ENCODE measurements at regions not wholly inside any gene's neighbourhood (a gene's known extent, or its start where the extent isn't known, plus 50 kb on each side); places are given as distances from the start of the nearest gene placed in this dataset.

DNA sequence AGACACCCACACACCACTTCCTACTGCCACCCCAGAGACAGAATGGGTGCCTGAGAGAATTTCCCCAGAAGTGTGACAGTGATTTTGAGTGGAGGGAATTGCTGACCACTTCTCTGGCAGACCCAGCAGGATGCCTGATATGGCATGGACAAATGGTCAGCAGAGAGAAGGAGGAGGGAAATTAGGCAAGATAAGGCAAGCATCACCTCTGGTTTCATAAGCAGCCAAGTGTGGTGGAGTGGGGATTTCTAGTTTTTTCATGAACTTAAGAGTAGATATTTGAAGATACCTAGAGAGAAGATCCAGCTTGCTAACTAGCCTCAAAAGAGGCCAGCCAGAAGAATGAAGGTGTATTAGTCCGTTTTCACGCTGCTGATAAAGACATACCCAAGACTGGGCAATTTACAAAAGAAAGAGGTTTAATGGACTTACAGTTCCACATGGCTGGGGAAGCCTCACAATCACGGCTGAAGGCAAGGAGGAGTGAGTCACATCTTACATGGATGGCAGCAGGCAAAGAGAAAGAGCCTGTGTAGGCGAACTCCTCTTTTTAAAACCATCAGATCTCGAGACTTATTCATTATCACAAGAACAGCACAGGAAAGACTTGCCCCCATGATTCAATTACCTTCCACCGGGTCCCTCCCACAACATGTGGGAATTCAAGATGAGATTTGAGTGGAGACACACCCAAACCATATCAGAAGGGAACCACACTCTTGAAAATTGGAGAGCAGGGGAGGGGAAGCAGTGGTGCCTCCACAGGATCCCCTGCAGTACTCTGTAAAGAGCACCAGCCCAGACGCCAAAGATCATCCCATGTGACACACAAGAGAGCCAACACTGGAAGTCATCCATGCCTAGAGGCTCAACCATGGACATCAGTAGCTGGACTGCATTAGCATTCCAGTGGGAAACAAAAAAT, 64.2 kb downstream of the RBM43 start:
- Histone ChIP-seq H3K4me1 (ENCODE audit: insufficient read depth, low read length) (no peaks in the 10 kb centered on the region), H3K36me3 (ENCODE audit: insufficient read depth, low read length) (no peaks in the 10 kb centered on the region), H3K27ac (ENCODE audit: low read depth, low read length) (no peak overlapping the region), H3K4me3 (ENCODE audit: low read length in 2 of 2) (no peak overlapping the region), H3K9me3 (ENCODE audit: control insufficient read depth in 1 of 2, low read length in 2 of 2) (no peaks in the 10 kb centered on the region), H3K27me3 (ENCODE audit: insufficient read depth, low read length) (no peaks in the 10 kb centered on the region)
- H3K27ac Mint-ChIP-seq = no peak overlapping the region
- intact Hi-C loops (cut with micrococcal nuclease) = no loop called here
- peaks cover 0 to 4% of the 10 kb centered on the region in 2 donors for H3K27me3 Mint-ChIP-seq
- H3K36me3 Mint-ChIP-seq = no peaks in the 10 kb centered on the region
- ChIA-PET CTCF (ENCODE audit: partially characterized antibody) (no interaction called here), POLR2A (ENCODE audit: partially characterized antibody) (no interaction called here)
- H3K9me3 Mint-ChIP-seq = no peaks in the 10 kb centered on the region
- no peak overlapping the region for H3K4me3 Mint-ChIP-seq
- no peak for DNase-seq
- peaks cover 0 to 4% (median 0%) of the 10 kb centered on the region in 4 donors for H3K4me1 Mint-ChIP-seq

DNA sequence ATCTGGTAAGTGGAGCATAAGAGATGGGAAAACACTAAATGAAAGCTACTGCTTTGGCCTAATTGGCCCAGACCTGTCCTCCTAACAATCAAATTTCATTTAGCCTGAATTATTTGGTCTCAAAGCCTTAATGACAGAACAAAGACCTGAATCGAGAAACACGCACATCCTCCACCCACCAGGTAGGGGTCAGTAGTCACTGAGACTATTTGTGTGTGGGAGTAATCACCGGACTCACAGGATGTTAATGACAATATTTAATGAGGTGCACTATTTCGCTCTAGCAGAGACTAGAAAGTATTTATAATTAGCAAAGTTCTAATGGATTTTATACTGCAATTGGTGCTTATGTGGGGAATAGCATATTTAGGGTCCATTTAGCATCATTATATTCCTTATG, 68.1 kb downstream of the RBM43 start:
- H3K36me3 ChIP-seq (ENCODE audit: insufficient read depth, low read length) = no peaks in the 10 kb centered on the region
- H3K27ac ChIP-seq (ENCODE audit: low read depth, low read length) = no peak overlapping the region
- no peak overlapping the region for H3K4me3 ChIP-seq (ENCODE audit: low read length in 2 of 2)
- POLR2A ChIA-PET (ENCODE audit: partially characterized antibody) = no interaction called here
- Mint-ChIP-seq H3K9me3 (no peaks in the 10 kb centered on the region), H3K4me3 (no peak overlapping the region), H3K36me3 (no peaks in the 10 kb centered on the region), H3K27me3 (peaks cover 0 to 4% of the 10 kb centered on the region in 2 donors), H3K27ac (no peak overlapping the region), H3K4me1 (peaks cover 0 to 8% (median 5%) of the 10 kb centered on the region in 4 donors)
- intact Hi-C loops (cut with micrococcal nuclease) = no loop called here
- no peaks in the 10 kb centered on the region for H3K9me3 ChIP-seq (ENCODE audit: control insufficient read depth in 1 of 2, low read length in 2 of 2)
- no peaks in the 10 kb centered on the region for H3K27me3 ChIP-seq (ENCODE audit: insufficient read depth, low read length)
- CTCF ChIA-PET (ENCODE audit: partially characterized antibody) = no interaction called here
- H3K4me1 ChIP-seq (ENCODE audit: insufficient read depth, low read length) = peaks cover 4% of the 10 kb centered on the region
- no peak for DNase-seq

DNA sequence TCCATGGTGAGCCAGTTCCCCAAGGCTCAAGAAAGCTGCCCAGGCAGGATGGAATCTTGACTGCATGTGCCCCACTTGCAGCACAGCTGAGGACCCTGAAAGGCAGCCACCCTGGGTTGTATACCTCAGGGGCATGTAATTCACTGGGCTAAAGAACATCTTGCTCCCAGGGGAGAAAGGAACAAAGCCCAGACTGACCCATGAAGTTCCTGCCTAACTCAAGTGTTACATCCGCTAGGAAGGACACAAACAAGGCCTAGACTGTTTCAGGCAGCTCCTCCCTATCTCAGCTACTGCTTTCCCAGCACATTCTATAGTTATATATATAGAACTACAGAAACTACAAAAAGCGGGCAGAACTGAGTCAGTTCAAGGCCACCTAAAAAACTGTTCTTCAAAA, 69.0 kb downstream of the RBM43 start:
- Histone ChIP-seq H3K4me1 (ENCODE audit: insufficient read depth, low read length) (peaks cover 4% of the 10 kb centered on the region), H3K27me3 (ENCODE audit: insufficient read depth, low read length) (no peaks in the 10 kb centered on the region), H3K27ac (ENCODE audit: low read depth, low read length) (no peak overlapping the region), H3K4me3 (ENCODE audit: low read length in 2 of 2) (no peak overlapping the region), H3K36me3 (ENCODE audit: insufficient read depth, low read length) (no peaks in the 10 kb centered on the region), H3K9me3 (ENCODE audit: control insufficient read depth in 1 of 2, low read length in 2 of 2) (no peaks in the 10 kb centered on the region)
- DNase-seq = no peak
- POLR2A ChIA-PET (ENCODE audit: partially characterized antibody) = no interaction called here
- Mint-ChIP-seq H3K4me1 (peaks cover 0 to 10% (median 5%) of the 10 kb centered on the region in 4 donors), H3K27ac (no peak overlapping the region), H3K9me3 (no peaks in the 10 kb centered on the region), H3K27me3 (peaks cover 0 to 4% of the 10 kb centered on the region in 2 donors), H3K36me3 (no peaks in the 10 kb centered on the region), H3K4me3 (no peak overlapping the region)
- CTCF ChIA-PET (ENCODE audit: partially characterized antibody) = no interaction called here
- intact Hi-C loops (cut with micrococcal nuclease) = no loop called here

DNA sequence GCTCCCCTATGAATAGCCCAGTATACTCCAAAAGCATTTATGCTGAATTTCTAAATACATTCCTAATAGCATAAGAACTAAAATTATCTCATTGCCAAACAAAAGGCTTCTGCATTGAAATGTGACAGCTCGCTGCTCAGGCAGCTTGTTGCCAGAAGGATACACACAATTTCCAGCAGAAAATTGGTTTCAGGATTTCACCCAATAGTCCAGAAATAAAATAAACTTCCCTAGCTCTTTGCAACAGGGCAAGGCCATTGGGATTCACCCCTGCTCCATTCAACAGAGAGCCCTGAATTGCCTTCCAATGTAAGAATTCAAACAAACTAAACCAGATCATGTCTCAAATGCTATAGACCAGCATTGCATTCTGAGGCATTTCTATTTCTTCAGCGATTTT, 70.7 kb downstream of the RBM43 start:
- ChIA-PET CTCF (ENCODE audit: partially characterized antibody) (no interaction called here), POLR2A (ENCODE audit: partially characterized antibody) (no interaction called here)
- no peak for DNase-seq
- Mint-ChIP-seq H3K27ac (no peak overlapping the region), H3K4me1 (peaks cover 0 to 10% (median 5%) of the 10 kb centered on the region in 4 donors), H3K9me3 (no peaks in the 10 kb centered on the region), H3K4me3 (no peak overlapping the region), H3K27me3 (peaks cover 0 to 3% of the 10 kb centered on the region in 2 donors), H3K36me3 (no peaks in the 10 kb centered on the region)
- no peak overlapping the region for H3K27ac ChIP-seq (ENCODE audit: low read depth, low read length)
- peaks cover 4% of the 10 kb centered on the region for H3K4me1 ChIP-seq (ENCODE audit: insufficient read depth, low read length)
- no peak overlapping the region for H3K4me3 ChIP-seq (ENCODE audit: low read length in 2 of 2)
- no peaks in the 10 kb centered on the region for H3K36me3 ChIP-seq (ENCODE audit: insufficient read depth, low read length)
- H3K27me3 ChIP-seq (ENCODE audit: insufficient read depth, low read length) = no peaks in the 10 kb centered on the region
- H3K9me3 ChIP-seq (ENCODE audit: control insufficient read depth in 1 of 2, low read length in 2 of 2) = no peaks in the 10 kb centered on the region
- intact Hi-C loops (cut with micrococcal nuclease) = no loop called here

DNA sequence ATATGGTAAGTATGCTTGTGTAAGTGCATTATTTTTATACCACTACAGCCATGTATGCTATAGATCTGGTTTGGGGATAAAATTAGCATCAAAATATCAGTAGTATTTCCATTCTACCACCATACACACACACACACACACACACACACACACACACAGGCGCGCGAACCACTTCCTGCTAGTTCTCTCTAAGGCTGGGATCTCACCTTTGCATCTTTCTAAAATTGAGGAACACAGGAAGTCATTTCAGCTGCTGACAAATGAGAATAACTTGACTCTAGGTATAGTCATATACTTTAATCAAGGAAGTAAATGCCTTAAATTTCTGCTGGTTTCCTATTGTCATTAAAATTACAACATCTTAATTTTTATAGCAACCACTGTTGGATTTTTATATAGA, 72.5 kb downstream of the RBM43 start:
- Mint-ChIP-seq H3K4me1 (peaks cover 0 to 10% (median 5%) of the 10 kb centered on the region in 4 donors), H3K4me3 (peak overlapping the region in 1 of 8 donors; percentile 33), H3K9me3 (no peaks in the 10 kb centered on the region), H3K27me3 (no peaks in the 10 kb centered on the region), H3K36me3 (no peaks in the 10 kb centered on the region), H3K27ac (peak overlapping the region in 3 of 7 donors; percentile 26 to 54 (median 53))
- Histone ChIP-seq H3K27me3 (ENCODE audit: insufficient read depth, low read length) (no peaks in the 10 kb centered on the region), H3K4me1 (ENCODE audit: insufficient read depth, low read length) (peaks cover 4% of the 10 kb centered on the region), H3K9me3 (ENCODE audit: control insufficient read depth in 1 of 2, low read length in 2 of 2) (no peaks in the 10 kb centered on the region), H3K27ac (ENCODE audit: low read depth, low read length) (no peak overlapping the region), H3K4me3 (ENCODE audit: low read length in 2 of 2) (no peak overlapping the region), H3K36me3 (ENCODE audit: insufficient read depth, low read length) (no peaks in the 10 kb centered on the region)
- peak in 4 of 5 donors; percentile 7 to 30 (median 18) for DNase-seq
- intact Hi-C loops (cut with micrococcal nuclease) = no loop called here
- ChIA-PET CTCF (ENCODE audit: partially characterized antibody) (no interaction called here), POLR2A (ENCODE audit: partially characterized antibody) (no interaction called here)

DNA sequence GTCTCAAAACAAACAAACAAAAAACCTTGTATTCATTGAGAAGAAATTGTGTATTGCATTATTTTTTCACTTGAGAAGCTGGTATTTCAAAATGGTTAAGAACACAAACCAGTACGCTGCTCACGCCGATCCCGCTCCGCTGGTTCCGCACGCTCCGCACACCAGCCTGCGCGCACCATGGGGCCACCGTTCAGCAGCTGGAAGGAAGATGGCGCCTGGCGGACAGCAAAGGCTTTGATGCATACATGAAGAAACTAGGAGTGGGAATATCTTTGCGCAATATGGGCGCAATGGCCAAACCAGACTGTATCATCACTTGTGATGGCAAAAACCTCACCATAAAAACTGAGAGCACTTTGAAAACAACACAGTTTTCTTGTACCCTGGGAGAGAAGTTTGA, 75.7 kb downstream of the RBM43 start:
- no peak for DNase-seq
- Histone ChIP-seq H3K9me3 (ENCODE audit: control insufficient read depth in 1 of 2, low read length in 2 of 2) (no peaks in the 10 kb centered on the region), H3K4me3 (ENCODE audit: low read length in 2 of 2) (no peak overlapping the region), H3K27ac (ENCODE audit: low read depth, low read length) (no peak overlapping the region), H3K4me1 (ENCODE audit: insufficient read depth, low read length) (peaks cover 4% of the 10 kb centered on the region), H3K36me3 (ENCODE audit: insufficient read depth, low read length) (no peaks in the 10 kb centered on the region), H3K27me3 (ENCODE audit: insufficient read depth, low read length) (no peaks in the 10 kb centered on the region)
- Mint-ChIP-seq H3K36me3 (no peaks in the 10 kb centered on the region), H3K27me3 (peaks cover 6% of the 10 kb centered on the region in 2 donors), H3K9me3 (no peaks in the 10 kb centered on the region), H3K4me3 (no peak overlapping the region), H3K4me1 (peaks cover 0 to 10% (median 5%) of the 10 kb centered on the region in 4 donors), H3K27ac (no peak overlapping the region)
- intact Hi-C loops (cut with micrococcal nuclease) = no loop called here
- CTCF ChIA-PET (ENCODE audit: partially characterized antibody) = no interaction called here
- POLR2A ChIA-PET (ENCODE audit: partially characterized antibody) = no interaction called here

DNA sequence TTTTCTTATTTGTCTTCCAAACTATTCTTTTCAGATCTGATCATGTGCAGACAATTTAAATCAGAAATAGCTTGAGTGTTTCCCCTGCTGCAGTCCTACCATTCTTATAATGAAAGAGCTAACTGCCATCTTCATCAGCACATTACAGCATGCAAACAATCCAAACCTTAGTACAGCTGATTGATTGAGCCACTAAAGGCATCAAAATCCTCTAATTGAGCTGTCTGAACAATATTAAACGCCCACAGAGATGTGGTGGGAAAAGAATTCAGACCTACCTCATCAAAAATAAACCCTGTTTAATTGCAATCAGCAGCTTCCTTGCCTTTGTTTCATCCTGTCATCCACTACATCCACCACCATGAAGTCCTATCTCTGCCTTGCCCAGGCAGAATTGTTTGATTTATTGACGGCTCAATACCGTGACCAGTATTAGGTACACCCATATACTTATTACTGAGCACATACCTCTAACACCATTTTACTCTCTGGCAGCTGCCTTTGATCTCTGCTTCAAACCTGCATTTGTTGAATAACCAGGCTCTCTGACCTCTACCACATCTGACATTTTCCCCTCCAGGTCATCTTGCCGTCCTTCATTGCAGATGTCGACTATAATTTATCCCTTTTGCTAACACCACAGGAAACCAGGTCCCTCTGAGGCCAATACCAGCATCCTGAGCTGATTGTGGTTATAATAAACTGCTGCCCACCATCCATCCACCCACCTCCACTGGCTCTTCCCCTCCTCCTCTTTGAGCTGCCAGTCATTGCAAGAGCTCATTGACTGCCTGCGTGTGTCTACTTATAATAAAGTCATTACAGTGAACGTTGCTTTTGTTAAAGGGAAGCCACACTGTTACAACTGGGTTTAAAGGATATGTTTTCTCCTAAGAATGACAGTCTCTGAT, 78.5 kb downstream of the RBM43 start:
- no peaks in the 10 kb centered on the region for H3K9me3 ChIP-seq (ENCODE audit: control insufficient read depth in 1 of 2, low read length in 2 of 2)
- intact Hi-C loops (cut with micrococcal nuclease) = no loop called here
- no peaks in the 10 kb centered on the region for H3K4me1 ChIP-seq (ENCODE audit: insufficient read depth, low read length)
- Mint-ChIP-seq H3K9me3 (no peaks in the 10 kb centered on the region), H3K27me3 (peaks cover 8 to 10% of the 10 kb centered on the region in 2 donors), H3K4me3 (no peak overlapping the region), H3K27ac (no peak overlapping the region), H3K36me3 (no peaks in the 10 kb centered on the region), H3K4me1 (no peaks in the 10 kb centered on the region)
- H3K27ac ChIP-seq (ENCODE audit: low read depth, low read length) = no peak overlapping the region
- no peaks in the 10 kb centered on the region for H3K36me3 ChIP-seq (ENCODE audit: insufficient read depth, low read length)
- no peaks in the 10 kb centered on the region for H3K27me3 ChIP-seq (ENCODE audit: insufficient read depth, low read length)
- ChIA-PET POLR2A (ENCODE audit: partially characterized antibody) (no interaction called here), CTCF (ENCODE audit: partially characterized antibody) (no interaction called here)
- no peak for DNase-seq
- no peak overlapping the region for H3K4me3 ChIP-seq (ENCODE audit: low read length in 2 of 2)

Measured in CD4-positive, alpha-beta memory T cell (primary cell).